ENCODE measurements at regions not wholly inside any gene's neighbourhood (a gene's known extent, or its start where the extent isn't known, plus 50 kb on each side); places are given as distances from the start of the nearest gene placed in this dataset.

GRCh38 chr14:34258318-34258717 lies 203.7 kb downstream of the SPTSSA start:
- Histone ChIP-seq H3K27ac (no peak overlapping the region), H3K36me3 (no peaks in the 10 kb centered on the region), H3K27me3 (no peaks in the 10 kb centered on the region), H3K4me1 (ENCODE audit: insufficient read depth) (no peaks in the 10 kb centered on the region), H3K9me3 (no peaks in the 10 kb centered on the region), H3K4me3 (no peak overlapping the region)
- DNase-seq: no peak
- TF ChIP-seq POLR2A (IDR thresholded peaks at IDR 0.05) (no peak), CTCF (IDR thresholded peaks at IDR 0.05) (no peak), EP300 (IDR thresholded peaks at IDR 0.05) (no peak)
- intact Hi-C loops (cut with DNase I): no loop called here
- WGBS, 3 donors: 5 to 8% (median 6%) methylated on average over 1 of the region's 1 CpG

DNA sequence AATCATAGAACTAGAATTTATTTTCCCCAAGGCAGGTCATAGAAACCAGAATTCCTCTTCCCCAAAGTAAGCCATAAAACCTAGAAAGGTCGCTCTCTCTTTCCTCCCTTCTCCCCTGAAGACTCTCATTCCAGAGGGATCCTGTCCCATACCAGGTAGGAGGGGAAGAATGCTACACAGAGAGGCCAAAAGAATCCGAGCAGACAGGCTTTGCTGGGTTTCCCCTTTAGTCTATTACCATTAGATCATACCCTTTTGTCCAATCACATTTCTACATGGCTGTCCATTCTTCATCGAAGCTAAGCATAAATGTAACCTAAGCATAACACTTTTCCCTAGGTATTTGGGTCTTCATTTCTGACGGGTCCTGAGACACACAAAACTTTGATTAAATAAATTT lies 204.5 kb downstream of the SPTSSA start:
- H3K4me1 ChIP-seq (ENCODE audit: insufficient read depth): no peaks in the 10 kb centered on the region
- intact Hi-C loops (cut with DNase I): no loop called here
- H3K27me3 ChIP-seq: no peaks in the 10 kb centered on the region
- no peak overlapping the region for H3K4me3 ChIP-seq
- TF ChIP-seq CTCF (IDR thresholded peaks at IDR 0.05): no peak
- TF ChIP-seq POLR2A (IDR thresholded peaks at IDR 0.05): no peak
- TF ChIP-seq EP300 (IDR thresholded peaks at IDR 0.05): no peak
- WGBS, 3 donors: 65 to 76% (median 69%) methylated on average over 4 of the region's 4 CpGs
- DNase-seq: no peak
- no peaks in the 10 kb centered on the region for H3K36me3 ChIP-seq
- no peaks in the 10 kb centered on the region for H3K9me3 ChIP-seq
- no peak overlapping the region for H3K27ac ChIP-seq

GRCh38 chr14:34256223-34256622 lies 205.8 kb downstream of the SPTSSA start:
- DNase-seq: no peak
- Histone ChIP-seq H3K4me3 (no peak overlapping the region), H3K9me3 (no peaks in the 10 kb centered on the region), H3K27me3 (no peaks in the 10 kb centered on the region), H3K36me3 (no peaks in the 10 kb centered on the region), H3K27ac (no peak overlapping the region), H3K4me1 (ENCODE audit: insufficient read depth) (no peaks in the 10 kb centered on the region)
- TF ChIP-seq CTCF (IDR thresholded peaks at IDR 0.05) (no peak), POLR2A (IDR thresholded peaks at IDR 0.05) (no peak), EP300 (IDR thresholded peaks at IDR 0.05) (no peak)
- WGBS, 3 donors: 91 to 95% (median 94%) methylated on average over 1 of the region's 1 CpG
- intact Hi-C loops (cut with DNase I): no loop called here

DNA sequence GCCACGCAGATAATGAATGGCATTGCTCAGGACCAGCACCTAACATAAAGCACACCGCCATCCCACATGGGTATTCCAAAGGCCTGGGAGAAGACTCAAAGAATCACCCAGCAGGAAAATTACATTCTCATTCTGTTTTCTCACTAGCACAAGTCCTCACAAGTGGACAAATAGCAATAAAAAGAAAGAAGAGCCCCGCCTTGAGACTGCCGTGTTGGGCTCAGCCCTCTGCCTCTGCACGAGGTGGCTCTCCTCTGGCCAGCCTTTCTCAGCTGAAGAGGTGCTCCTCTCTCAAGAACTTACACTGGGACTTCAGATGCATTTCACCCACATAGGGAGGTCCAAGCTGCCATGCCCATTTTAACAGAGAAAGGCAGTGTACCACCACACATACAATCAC lies 207.5 kb downstream of the SPTSSA start:
- no peak overlapping the region for H3K27ac ChIP-seq
- no peak for TF ChIP-seq EP300 (IDR thresholded peaks at IDR 0.05)
- TF ChIP-seq POLR2A (IDR thresholded peaks at IDR 0.05): no peak
- no peak for TF ChIP-seq CTCF (IDR thresholded peaks at IDR 0.05)
- no peaks in the 10 kb centered on the region for H3K9me3 ChIP-seq
- 55 to 60% (median 59%) methylated on average over 5 of the region's 5 CpGs for WGBS, 3 donors
- no peak for DNase-seq
- no peaks in the 10 kb centered on the region for H3K4me1 ChIP-seq (ENCODE audit: insufficient read depth)
- H3K27me3 ChIP-seq: no peaks in the 10 kb centered on the region
- intact Hi-C loops (cut with DNase I): no loop called here
- H3K4me3 ChIP-seq: no peak overlapping the region
- no peaks in the 10 kb centered on the region for H3K36me3 ChIP-seq

- no peaks in the 10 kb centered on the region for H3K36me3 ChIP-seq
- no peak overlapping the region for H3K27ac ChIP-seq
- WGBS, 3 donors: 87 to 96% (median 90%) methylated on average over 1 of the region's 1 CpG
- H3K27me3 ChIP-seq: no peaks in the 10 kb centered on the region
- no peak for DNase-seq
- intact Hi-C loops (cut with DNase I): no loop called here
- TF ChIP-seq POLR2A (IDR thresholded peaks at IDR 0.05) (no peak), EP300 (IDR thresholded peaks at IDR 0.05) (no peak), CTCF (IDR thresholded peaks at IDR 0.05) (no peak)
- no peaks in the 10 kb centered on the region for H3K4me1 ChIP-seq (ENCODE audit: insufficient read depth)
- H3K4me3 ChIP-seq: no peak overlapping the region
- H3K9me3 ChIP-seq: no peaks in the 10 kb centered on the region
Observed at GRCh38 chr14:34254031-34254430, 208.0 kb downstream of the SPTSSA start.
